ENCODE measurements at regions not wholly inside any gene's neighbourhood (a gene's known extent, or its start where the extent isn't known, plus 50 kb on each side); places are given as distances from the start of the nearest gene placed in this dataset.

GRCh38 chr16:62967163-62967562 lies 930.9 kb upstream of the CDH8 start:
- TF ChIP-seq, protein P1, sequence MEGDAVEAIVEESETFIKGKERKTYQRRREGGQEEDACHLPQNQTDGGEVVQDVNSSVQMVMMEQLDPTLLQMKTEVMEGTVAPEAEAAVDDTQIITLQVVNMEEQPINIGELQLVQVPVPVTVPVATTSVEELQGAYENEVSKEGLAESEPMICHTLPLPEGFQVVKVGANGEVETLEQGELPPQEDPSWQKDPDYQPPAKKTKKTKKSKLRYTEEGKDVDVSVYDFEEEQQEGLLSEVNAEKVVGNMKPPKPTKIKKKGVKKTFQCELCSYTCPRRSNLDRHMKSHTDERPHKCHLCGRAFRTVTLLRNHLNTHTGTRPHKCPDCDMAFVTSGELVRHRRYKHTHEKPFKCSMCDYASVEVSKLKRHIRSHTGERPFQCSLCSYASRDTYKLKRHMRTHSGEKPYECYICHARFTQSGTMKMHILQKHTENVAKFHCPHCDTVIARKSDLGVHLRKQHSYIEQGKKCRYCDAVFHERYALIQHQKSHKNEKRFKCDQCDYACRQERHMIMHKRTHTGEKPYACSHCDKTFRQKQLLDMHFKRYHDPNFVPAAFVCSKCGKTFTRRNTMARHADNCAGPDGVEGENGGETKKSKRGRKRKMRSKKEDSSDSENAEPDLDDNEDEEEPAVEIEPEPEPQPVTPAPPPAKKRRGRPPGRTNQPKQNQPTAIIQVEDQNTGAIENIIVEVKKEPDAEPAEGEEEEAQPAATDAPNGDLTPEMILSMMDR (IDR thresholded peaks at IDR 0.05): no peak
- TF ChIP-seq POLR2A (IDR thresholded peaks at IDR 0.05): no peak

Measured in testis (tissue), 2 donors.